ENCODE measurements at regions not wholly inside any gene's neighbourhood (a gene's known extent, or its start where the extent isn't known, plus 50 kb on each side); places are given as distances from the start of the nearest gene placed in this dataset.

DNA sequence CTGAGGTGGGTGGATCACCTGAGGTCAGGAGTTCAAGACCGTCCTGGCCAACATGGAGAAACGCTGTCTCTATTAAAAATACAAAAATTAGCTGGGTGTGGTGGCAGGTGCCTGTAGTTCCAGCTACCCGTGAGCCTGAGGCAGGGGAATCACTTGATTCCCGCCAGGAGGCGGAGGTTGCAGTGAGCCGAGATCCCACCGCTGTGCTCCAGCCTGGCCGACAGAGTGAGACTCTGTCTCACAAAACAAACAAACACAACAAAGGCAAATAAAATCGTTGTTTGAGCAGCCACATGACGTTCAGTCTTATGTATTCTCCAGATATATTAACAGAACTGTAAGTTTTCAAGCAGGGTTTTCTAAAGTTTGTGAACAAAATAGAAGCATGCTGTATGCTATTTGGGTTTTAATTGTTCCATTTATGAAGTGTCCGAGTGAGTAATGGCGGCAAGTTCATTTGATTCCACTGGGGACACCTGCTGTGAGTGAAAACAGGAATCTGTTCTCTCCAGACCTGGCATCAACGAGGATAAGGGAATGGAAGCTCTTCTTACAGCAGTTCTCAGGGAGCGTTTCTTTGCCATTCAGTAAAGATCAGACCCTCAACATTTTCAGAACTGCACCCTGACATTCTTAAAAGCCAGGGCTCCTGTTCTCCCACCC is 122.5 kb upstream of the PITRM1 start:
- Histone ChIP-seq H3K27me3 (ENCODE audit: control insufficient read depth in 2 of 2, insufficient read depth in 2 of 2, low read length in 2 of 2) (peaks cover 3 to 5% of the 10 kb centered on the region in 2 experiments), H3K4me1 (ENCODE audit: control insufficient read depth, extremely low read depth, insufficient read depth, low read length) (no peaks in the 10 kb centered on the region), H2AFZ (ENCODE audit: low read depth, low read length) (no peak overlapping the region), H4K20me1 (replicated peaks; ENCODE audit: control insufficient read depth, extremely low read depth, insufficient read depth, low read length) (no peaks in the 10 kb centered on the region), H3K4me3 (replicated peaks in 1 of 3; ENCODE audit: insufficient read depth in 1 of 3, low read depth in 1 of 3, low read length in 3 of 3) (no peak overlapping the region), H3K36me3 (ENCODE audit: control insufficient read depth in 2 of 2, extremely low read depth in 1 of 2, insufficient read depth in 2 of 2, low read length in 2 of 2) (no peaks in the 10 kb centered on the region), H3K9me1 (replicated peaks; ENCODE audit: control insufficient read depth, extremely low read depth, insufficient read depth, low read length) (no peaks in the 10 kb centered on the region), H3K79me2 (ENCODE audit: control insufficient read depth, insufficient read depth, low read length) (no peaks in the 10 kb centered on the region), H3K4me2 (ENCODE audit: insufficient read depth, low read length) (no peak overlapping the region), H3K9me3 (replicated peaks; ENCODE audit: control insufficient read depth, insufficient read depth, low read length) (no peaks in the 10 kb centered on the region), H3K9ac (replicated peaks; ENCODE audit: extremely low read depth, insufficient read depth, low read length) (no peak overlapping the region), H3K27ac (ENCODE audit: insufficient read depth, low read depth, low read length) (no peak overlapping the region)
- dilution Hi-C loops (cut with MboI; ENCODE audit: extremely low pct_ligation_motif_present, low sequenced_read_pairs) (no loop called here), intact Hi-C loops (cut with micrococcal nuclease) (no loop called here)
- no peak for DNase-seq (ENCODE audit: low read depth, low spot score)
- no TSS peak for BruUV-seq (replicated peaks)
- TF ChIP-seq JUN (IDR thresholded peaks at IDR 0.05; ENCODE audit: borderline replicate concordance, insufficient read depth, insufficient read length, low read depth): no peak
- ChIA-PET CTCF (interaction anchor here (0.7 kb wide), 1 partner anchor 15 kb away, joined by 3 read pairs; no protein-coding TSS in a partner anchor), POLR2A (no interaction called here)
- no peak for FAIRE-seq

GRCh38 chr10:3293581-3294431 is 121.2 kb upstream of the PITRM1 start:
- FAIRE-seq (no peak), DNase-seq (ENCODE audit: low read depth, low spot score) (no peak)
- Histone ChIP-seq H2AFZ (ENCODE audit: low read depth, low read length) (no peak overlapping the region), H3K9me1 (replicated peaks; ENCODE audit: control insufficient read depth, extremely low read depth, insufficient read depth, low read length) (no peaks in the 10 kb centered on the region), H3K4me2 (ENCODE audit: insufficient read depth, low read length) (no peak overlapping the region), H3K36me3 (ENCODE audit: control insufficient read depth in 2 of 2, extremely low read depth in 1 of 2, insufficient read depth in 2 of 2, low read length in 2 of 2) (no peaks in the 10 kb centered on the region), H3K9me3 (replicated peaks; ENCODE audit: control insufficient read depth, insufficient read depth, low read length) (no peaks in the 10 kb centered on the region), H3K27ac (ENCODE audit: insufficient read depth, low read depth, low read length) (no peak overlapping the region), H3K4me1 (ENCODE audit: control insufficient read depth, extremely low read depth, insufficient read depth, low read length) (no peaks in the 10 kb centered on the region), H3K9ac (replicated peaks; ENCODE audit: extremely low read depth, insufficient read depth, low read length) (no peak overlapping the region), H4K20me1 (replicated peaks; ENCODE audit: control insufficient read depth, extremely low read depth, insufficient read depth, low read length) (no peaks in the 10 kb centered on the region), H3K27me3 (ENCODE audit: control insufficient read depth in 2 of 2, insufficient read depth in 2 of 2, low read length in 2 of 2) (peaks cover 3 to 5% of the 10 kb centered on the region in 2 experiments), H3K79me2 (ENCODE audit: control insufficient read depth, insufficient read depth, low read length) (no peaks in the 10 kb centered on the region), H3K4me3 (replicated peaks in 1 of 3; ENCODE audit: insufficient read depth in 1 of 3, low read depth in 1 of 3, low read length in 3 of 3) (no peak overlapping the region)
- POLR2A ChIA-PET: no interaction called here
- dilution Hi-C loops (cut with MboI; ENCODE audit: extremely low pct_ligation_motif_present, low sequenced_read_pairs): no loop called here
- no TSS peak for BruUV-seq (replicated peaks)
- TF ChIP-seq POLR2A (IDR thresholded peaks at IDR 0.05; ENCODE audit: low read depth, low read length): no peak
- TF ChIP-seq POLR2AphosphoS5 (IDR thresholded peaks at IDR 0.05; ENCODE audit: insufficient read depth, low read depth, low read length): no peak
- TF ChIP-seq, protein P1, sequence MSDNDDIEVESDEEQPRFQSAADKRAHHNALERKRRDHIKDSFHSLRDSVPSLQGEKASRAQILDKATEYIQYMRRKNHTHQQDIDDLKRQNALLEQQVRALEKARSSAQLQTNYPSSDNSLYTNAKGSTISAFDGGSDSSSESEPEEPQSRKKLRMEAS (IDR thresholded peaks at IDR 0.05; ENCODE audit: insufficient read depth, insufficient read length): no peak
- TF ChIP-seq FOS (IDR thresholded peaks at IDR 0.05; ENCODE audit: borderline replicate concordance, insufficient read depth, low read length): no peak
- TF ChIP-seq JUN (IDR thresholded peaks at IDR 0.05; ENCODE audit: borderline replicate concordance, insufficient read depth, insufficient read length, low read depth): no peak
- TF ChIP-seq EZH2 (IDR thresholded peaks at IDR 0.05; ENCODE audit: borderline replicate concordance, low read depth, low read length, severe bottlenecking): no peak
- TF ChIP-seq MYC (IDR thresholded peaks at IDR 0.05; ENCODE audit: low read depth, low read length): no peak
- no peak for TF ChIP-seq GATA2 (IDR thresholded peaks at IDR 0.05; ENCODE audit: insufficient read depth, insufficient read length, low read depth, low read length)
- TF ChIP-seq CTCF (IDR thresholded peaks at IDR 0.05; ENCODE audit: extremely low read depth in 1 of 2, insufficient read depth in 1 of 2, low read depth in 1 of 2, low read length in 2 of 2): no peak
- CTCF ChIA-PET: interaction anchor here (0.7 to 1.3 kb wide), 3 partner anchors 17 to 45 kb away, joined by 3 read pairs; no protein-coding TSS in a partner anchor
- intact Hi-C loops (cut with micrococcal nuclease): no loop called here
